BE2C (cell line): ENCODE measurements at regions not wholly inside any gene's neighbourhood (a gene's known extent, or its start where the extent isn't known, plus 50 kb on each side); places are given as distances from the start of the nearest gene placed in this dataset.

Experiments
- DNase-seq: peaks from one replicate; pipeline ENCODE4 v3.0.0-alpha.2; 2020
- H3K27me3 ChIP-seq: fragments of 250-450 bp; sonication (Bioruptor Pico); 2 replicates; pipeline ENCODE4 v1.5.1; 2020; ENCODE audit warnings: mild to moderate bottlenecking
- H3K36me3 ChIP-seq: fragments of 250-450 bp; sonication (Bioruptor Pico); 2 replicates; pipeline ENCODE4 v1.5.1; 2020; ENCODE audit warnings: mild to moderate bottlenecking
- H3K4me1 ChIP-seq: fragments of 250-450 bp; sonication (Bioruptor Pico); 2 replicates; pipeline ENCODE4 v1.5.1; 2020
- H3K4me3 ChIP-seq: 2 replicates; pipeline ENCODE4 v1.5.1; 2011; ENCODE audit warnings: low read depth, low read length
- H3K9me3 ChIP-seq: fragments of 250-450 bp; sonication (Bioruptor Pico); 2 replicates; pipeline ENCODE4 v1.5.1; 2020
- TF ChIP-seq, protein P1 (sequence below): IDR thresholded peaks from 2 replicates; pipeline ENCODE4 v1.5.1; 2012; ENCODE audit warnings: mild to moderate bottlenecking, low read depth, low read length

DNA sequence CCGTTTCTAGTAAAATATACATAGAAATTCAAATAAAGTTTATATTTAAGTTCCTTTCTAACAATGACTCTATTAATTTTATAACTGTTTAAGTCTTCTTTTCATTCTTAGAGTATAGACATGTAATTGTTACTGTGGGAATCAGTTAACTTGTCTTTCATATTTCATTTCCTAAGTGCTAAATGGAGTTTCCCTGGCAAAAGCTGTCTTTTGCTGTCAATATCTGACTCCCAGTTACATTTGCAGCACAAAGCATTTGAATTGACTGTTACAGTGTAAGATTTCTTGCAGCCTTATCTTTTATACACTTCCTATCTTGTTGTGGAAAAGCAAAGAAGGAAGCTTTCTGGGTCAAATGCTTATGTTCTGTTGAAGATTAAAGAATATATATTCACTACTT lies 1026.3 kb downstream of the CDH9 start:
- Histone ChIP-seq H3K4me1 (no peaks in the 10 kb centered on the region), H3K4me3 (no peak overlapping the region), H3K27me3 (no peaks in the 10 kb centered on the region), H3K9me3 (no peaks in the 10 kb centered on the region), H3K36me3 (no peaks in the 10 kb centered on the region)
- TF ChIP-seq, protein P1, sequence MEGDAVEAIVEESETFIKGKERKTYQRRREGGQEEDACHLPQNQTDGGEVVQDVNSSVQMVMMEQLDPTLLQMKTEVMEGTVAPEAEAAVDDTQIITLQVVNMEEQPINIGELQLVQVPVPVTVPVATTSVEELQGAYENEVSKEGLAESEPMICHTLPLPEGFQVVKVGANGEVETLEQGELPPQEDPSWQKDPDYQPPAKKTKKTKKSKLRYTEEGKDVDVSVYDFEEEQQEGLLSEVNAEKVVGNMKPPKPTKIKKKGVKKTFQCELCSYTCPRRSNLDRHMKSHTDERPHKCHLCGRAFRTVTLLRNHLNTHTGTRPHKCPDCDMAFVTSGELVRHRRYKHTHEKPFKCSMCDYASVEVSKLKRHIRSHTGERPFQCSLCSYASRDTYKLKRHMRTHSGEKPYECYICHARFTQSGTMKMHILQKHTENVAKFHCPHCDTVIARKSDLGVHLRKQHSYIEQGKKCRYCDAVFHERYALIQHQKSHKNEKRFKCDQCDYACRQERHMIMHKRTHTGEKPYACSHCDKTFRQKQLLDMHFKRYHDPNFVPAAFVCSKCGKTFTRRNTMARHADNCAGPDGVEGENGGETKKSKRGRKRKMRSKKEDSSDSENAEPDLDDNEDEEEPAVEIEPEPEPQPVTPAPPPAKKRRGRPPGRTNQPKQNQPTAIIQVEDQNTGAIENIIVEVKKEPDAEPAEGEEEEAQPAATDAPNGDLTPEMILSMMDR: no peak
- no peak for DNase-seq

DNA sequence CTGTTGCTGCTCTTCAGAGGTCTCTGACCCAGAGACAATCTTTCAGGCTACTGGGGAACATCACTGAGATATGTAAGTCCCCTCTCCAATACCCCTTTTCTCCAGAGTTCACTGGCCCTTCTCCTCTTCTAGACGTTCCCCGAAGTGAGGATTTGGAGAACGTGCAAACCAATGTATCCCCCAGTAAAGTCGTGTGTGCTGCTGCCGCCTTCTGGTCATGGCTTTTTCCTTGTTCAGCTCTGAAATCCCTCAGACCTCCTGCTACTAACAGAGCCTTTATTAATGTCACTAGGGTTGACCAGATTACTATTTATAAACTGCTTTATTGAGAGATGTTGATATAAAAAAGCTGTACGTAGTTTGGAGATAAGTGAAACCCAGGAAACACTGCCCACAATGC lies 1028.6 kb downstream of the CDH9 start:
- TF ChIP-seq, protein P1: peak; percentile 45
- Histone ChIP-seq H3K4me1 (no peaks in the 10 kb centered on the region), H3K9me3 (no peaks in the 10 kb centered on the region), H3K27me3 (no peaks in the 10 kb centered on the region), H3K4me3 (no peak overlapping the region), H3K36me3 (no peaks in the 10 kb centered on the region)
- DNase-seq: peak; percentile 34

DNA sequence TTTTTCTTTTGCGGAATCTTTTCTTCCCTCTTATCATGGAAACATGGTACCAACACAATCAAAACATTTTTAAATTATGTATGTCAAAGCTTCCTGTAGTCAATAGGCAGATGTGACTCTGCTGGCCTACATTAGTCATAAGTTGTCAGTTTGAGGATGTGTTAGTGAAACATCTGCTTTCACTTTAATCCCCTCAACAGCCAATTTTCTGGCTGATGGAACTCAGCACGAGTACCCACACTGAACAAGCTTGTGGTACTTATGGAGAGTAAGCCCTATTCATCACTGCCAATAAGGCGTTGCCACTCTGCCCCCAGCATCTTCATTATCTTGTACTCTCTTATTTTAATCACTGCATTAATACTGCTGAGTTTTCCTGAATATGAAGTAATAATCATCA lies 1034.4 kb downstream of the CDH9 start:
- Histone ChIP-seq H3K27me3 (no peaks in the 10 kb centered on the region), H3K36me3 (no peaks in the 10 kb centered on the region), H3K9me3 (no peaks in the 10 kb centered on the region), H3K4me3 (no peak overlapping the region), H3K4me1 (no peaks in the 10 kb centered on the region; the same call in 1 of the 2 replicates)
- TF ChIP-seq, protein P1: no peak
- DNase-seq: peak; percentile 12

DNA sequence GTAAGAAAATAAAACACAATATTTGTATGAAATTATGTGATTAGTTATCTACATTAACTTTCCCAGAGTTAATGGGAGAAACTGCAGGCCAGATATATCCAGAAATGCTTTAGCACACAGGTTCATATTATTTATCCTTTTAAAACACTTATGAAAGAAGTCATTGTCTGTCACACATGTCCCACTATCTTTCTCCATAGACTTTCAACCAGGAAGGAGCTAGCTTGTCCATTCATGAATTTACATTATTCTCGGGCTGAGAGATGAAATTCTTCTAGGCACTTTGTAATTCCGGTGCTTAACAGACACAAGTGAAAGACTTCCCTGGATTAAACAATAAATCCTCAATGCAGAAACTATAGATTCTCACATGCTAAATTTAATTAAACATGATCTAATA lies 1043.2 kb downstream of the CDH9 start:
- H3K4me1 ChIP-seq: no peaks in the 10 kb centered on the region
- H3K4me3 ChIP-seq: no peak overlapping the region
- TF ChIP-seq, protein P1: no peak
- DNase-seq: no peak
- H3K27me3 ChIP-seq: no peaks in the 10 kb centered on the region
- H3K9me3 ChIP-seq: no peaks in the 10 kb centered on the region
- H3K36me3 ChIP-seq: no peaks in the 10 kb centered on the region

DNA sequence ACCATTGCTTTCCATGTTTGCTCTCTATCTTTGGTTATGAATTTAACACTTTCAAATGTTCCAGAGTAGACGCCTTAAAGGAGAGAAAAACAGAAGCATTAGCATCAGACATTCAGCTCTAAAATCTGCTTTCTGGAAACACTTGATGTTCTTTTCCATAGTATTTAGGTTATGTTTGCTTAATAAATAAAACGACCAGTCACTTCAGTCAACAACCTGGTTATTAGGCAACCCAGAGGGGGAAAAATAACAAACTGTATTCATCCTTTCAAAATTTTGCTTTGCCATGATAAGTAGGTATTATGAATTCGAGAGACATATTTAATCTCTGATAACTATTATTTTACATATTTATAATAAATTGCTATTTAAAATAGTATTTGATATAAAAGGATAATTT lies 1044.7 kb downstream of the CDH9 start:
- TF ChIP-seq, protein P1: no peak
- Histone ChIP-seq H3K4me1 (no peaks in the 10 kb centered on the region), H3K9me3 (no peaks in the 10 kb centered on the region), H3K4me3 (no peak overlapping the region), H3K27me3 (no peaks in the 10 kb centered on the region), H3K36me3 (no peaks in the 10 kb centered on the region)
- no peak for DNase-seq

DNA sequence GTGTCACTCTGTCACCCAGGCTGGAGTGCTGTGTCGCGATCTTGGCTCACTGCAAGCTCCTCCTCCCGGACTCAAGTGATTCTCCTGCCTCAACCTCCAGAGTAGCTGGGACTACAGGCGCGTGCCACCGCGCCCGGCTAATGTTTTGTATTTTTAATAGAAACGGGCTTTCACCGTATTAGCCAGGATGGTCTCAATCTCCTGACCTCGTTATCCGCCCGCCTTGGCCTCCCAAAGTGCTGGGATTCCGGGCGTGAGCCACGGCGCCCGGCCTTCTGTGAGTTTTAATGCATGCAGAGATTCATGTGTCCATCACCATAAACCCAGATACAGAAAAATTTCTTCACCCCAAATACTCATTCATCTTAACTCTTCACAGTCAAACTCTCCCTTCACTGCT lies 1046.7 kb downstream of the CDH9 start:
- no peak for DNase-seq

More for the DNA sequence above, 1046.7 kb downstream of the CDH9 start:
- Histone ChIP-seq H3K9me3 (no peaks in the 10 kb centered on the region), H3K27me3 (no peaks in the 10 kb centered on the region), H3K36me3 (no peaks in the 10 kb centered on the region), H3K4me3 (no peak overlapping the region), H3K4me1 (no peaks in the 10 kb centered on the region)
- TF ChIP-seq, protein P1: no peak
